GM08714 (cell line): ENCODE measurements at regions not wholly inside any gene's neighbourhood (a gene's known extent, or its start where the extent isn't known, plus 50 kb on each side); places are given as distances from the start of the nearest gene placed in this dataset.

ENCODE experiments used
- H3K4me3 ChIP-seq: fragments of 200-500 bp; sonication (Bioruptor generic); 2 replicates; pipeline ENCODE4 v1.5.1; 2014; ENCODE audit warnings: mild to moderate bottlenecking, low read length, inconsistent platforms
- ZNF274 ChIP-seq: IDR thresholded peaks from 2 replicates; pipeline ENCODE4 v1.6.1; 2012; ENCODE audit warnings: mild to moderate bottlenecking, low read depth, low read length

DNA sequence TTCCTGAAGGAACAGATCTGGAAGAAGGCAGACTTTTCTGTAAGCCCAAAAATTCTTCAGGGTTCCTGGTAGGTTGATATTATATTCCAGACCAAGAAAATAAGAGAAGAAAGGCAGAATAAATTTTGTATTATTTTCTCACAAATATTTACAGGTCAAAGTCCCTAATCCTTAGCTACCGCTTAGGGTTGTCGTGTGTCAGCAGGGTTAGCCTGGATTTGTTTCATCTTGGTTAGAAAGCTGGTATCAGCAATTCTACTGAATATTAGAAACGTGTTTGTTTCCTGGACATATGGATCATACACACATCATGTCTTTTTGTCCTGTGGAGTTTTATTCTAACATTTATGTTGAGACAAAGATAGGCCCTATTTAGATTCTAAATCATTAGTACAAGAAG, 232.9 kb upstream of the CXXC4 start:
- TF ChIP-seq ZNF274, result no peak
- H3K4me3 ChIP-seq, result no peak overlapping the region

DNA sequence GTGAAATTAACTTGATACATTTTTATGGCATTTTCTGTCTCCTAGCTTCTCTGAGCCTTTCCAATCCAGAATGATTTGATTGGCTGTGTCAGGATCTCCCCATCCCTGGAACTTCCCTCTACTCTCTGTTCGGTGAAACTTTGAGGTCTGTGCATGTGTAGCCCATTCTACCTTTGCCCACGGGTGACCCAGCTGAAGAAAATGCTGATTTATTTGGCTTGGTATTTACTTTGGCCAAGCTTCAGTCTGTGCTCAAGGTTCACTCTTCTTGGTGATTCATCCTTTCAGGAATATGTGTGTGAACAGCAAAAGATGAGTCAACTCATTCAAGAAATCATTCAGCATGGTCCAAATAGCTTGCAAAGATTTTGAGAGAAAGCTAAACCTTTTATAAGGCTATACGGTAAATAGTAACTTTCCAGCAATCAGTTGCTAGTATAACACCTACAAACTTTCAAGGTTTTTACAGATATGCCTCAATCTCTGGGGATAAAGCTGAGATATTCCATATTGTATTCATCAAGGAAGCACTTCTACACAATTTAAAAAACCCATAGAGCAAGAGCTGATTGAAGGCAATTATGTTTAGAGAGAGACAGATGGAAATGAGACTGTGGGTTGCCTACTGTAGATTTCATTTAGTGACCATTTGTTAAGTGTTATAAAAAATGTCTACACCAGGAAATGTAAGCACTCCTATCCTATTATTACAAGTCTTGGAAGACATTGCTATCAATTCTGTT, 233.9 kb upstream of the CXXC4 start:
- TF ChIP-seq ZNF274, result no peak

GRCh38 chr4:104732766-104733165, 238.1 kb upstream of the CXXC4 start:
- no peak for TF ChIP-seq ZNF274
- H3K4me3 ChIP-seq, result no peak overlapping the region

More for the DNA sequence above, 233.9 kb upstream of the CXXC4 start:
- H3K4me3 ChIP-seq, result no peak overlapping the region

- no peak for TF ChIP-seq ZNF274
- no peak overlapping the region for H3K4me3 ChIP-seq
These were observed 240.5 kb upstream of the CXXC4 start for GRCh38 chr4:104735174-104735573.

- no peak overlapping the region for H3K4me3 ChIP-seq
- no peak for TF ChIP-seq ZNF274
These were observed 245.5 kb upstream of the CXXC4 start for GRCh38 chr4:104740161-104740560.

DNA sequence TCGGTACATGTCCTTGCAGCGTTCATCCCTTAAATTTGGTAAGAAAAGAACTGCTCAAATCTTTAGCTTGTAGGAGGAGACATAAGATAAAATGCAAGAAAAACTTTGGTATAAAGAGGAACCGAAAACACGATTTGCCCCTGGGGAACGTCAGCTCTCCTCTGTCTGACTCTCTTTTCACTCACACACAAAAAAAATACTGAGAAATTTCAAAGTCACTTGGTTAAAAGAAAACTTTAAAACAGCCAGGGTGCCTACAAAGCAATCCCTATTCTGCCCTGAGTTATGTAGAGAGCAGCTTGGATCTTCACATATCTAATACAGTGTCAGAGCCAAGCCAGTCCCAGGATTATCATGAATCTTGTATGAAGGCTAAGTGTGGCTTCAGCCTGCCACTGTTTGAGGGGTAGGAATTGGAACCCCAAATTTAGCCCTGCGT, 248.5 kb upstream of the CXXC4 start:
- H3K4me3 ChIP-seq, result peak overlapping the region; percentile 30; the same call in 1 of the 2 replicates
- no peak for TF ChIP-seq ZNF274

DNA sequence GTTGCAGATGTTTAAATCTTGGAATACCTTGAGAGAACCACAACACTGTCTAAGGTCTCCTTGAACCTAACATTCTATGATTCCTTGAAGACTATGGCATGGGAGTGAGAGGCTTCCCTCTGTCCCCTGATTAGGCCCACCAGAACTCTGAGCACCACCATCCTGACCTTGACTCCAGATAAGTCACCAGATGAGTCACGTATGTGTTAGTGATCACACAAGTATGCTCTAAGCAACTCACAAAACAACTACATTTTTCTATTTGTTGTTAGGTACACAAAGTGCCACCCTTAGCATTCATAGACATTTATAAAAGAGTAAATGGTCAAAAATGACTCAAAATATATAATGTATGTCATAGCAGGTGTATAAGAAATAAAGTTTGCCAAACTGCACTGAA, 252.9 kb upstream of the CXXC4 start:
- TF ChIP-seq ZNF274, result no peak
- no peak overlapping the region for H3K4me3 ChIP-seq

GRCh38 chr4:104749062-104749461, 254.4 kb upstream of the CXXC4 start:
- no peak for TF ChIP-seq ZNF274
- no peak overlapping the region for H3K4me3 ChIP-seq

GRCh38 chr4:104750008-104750407, 255.3 kb upstream of the CXXC4 start:
- no peak for TF ChIP-seq ZNF274
- H3K4me3 ChIP-seq, result no peak overlapping the region

GRCh38 chr4:104751468-104751867, 256.8 kb upstream of the CXXC4 start:
- 0 out of 2 replicates have a peak overlapping the region, but pooled peaks have one; percentile 25 for H3K4me3 ChIP-seq
- TF ChIP-seq ZNF274, result no peak

- no peak overlapping the region for H3K4me3 ChIP-seq
- TF ChIP-seq ZNF274, result no peak
These were observed 257.6 kb upstream of the CXXC4 start for GRCh38 chr4:104752337-104752736.

DNA sequence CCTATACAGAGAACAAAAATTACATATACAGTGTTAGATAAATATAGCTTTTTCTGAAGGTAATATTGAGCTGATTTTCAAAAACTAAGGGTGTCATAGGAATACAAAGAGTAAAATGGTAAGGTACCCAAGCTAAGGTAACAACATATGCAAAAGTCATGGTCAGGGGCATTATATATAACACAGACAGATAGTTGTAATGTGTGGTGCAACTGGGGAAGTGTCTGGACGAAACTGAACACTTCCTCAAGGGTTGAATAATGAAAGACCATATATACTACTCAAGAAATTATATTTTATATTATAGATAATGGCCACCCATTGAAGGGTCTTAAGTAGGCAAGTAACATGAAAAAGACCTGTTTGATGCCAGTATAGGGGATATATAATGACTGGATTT, 262.1 kb upstream of the CXXC4 start:
- H3K4me3 ChIP-seq, result no peak overlapping the region
- TF ChIP-seq ZNF274, result no peak

GRCh38 chr4:104758574-104758973, 263.9 kb upstream of the CXXC4 start:
- no peak overlapping the region for H3K4me3 ChIP-seq
- TF ChIP-seq ZNF274, result no peak

GRCh38 chr4:104763554-104764222, 269.0 kb upstream of the CXXC4 start:
- no peak overlapping the region for H3K4me3 ChIP-seq
- no peak for TF ChIP-seq ZNF274

DNA sequence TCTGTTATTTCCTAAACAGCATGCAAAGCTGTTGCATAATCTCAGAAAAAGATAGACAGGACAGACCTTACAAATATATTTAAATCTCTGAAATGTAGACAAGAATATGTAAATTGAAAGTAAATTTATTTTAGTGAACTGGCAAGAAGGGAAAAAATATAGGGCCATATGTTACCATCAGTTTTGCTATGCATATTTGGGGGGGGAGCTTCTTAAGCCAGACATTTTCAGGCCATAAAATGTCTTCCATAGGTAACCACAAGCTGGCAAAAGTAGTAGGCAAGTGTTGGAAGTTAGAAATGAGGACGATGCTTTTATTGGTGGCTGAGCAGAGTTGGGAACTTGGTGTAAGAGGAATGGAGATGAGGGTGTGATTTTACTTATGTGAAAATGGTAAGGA, 272.0 kb upstream of the CXXC4 start:
- no peak for TF ChIP-seq ZNF274
- H3K4me3 ChIP-seq, result no peak overlapping the region
